ENCODE measurements at regions not wholly inside any gene's neighbourhood (a gene's known extent, or its start where the extent isn't known, plus 50 kb on each side); places are given as distances from the start of the nearest gene placed in this dataset.

- TF ChIP-seq, protein P1, sequence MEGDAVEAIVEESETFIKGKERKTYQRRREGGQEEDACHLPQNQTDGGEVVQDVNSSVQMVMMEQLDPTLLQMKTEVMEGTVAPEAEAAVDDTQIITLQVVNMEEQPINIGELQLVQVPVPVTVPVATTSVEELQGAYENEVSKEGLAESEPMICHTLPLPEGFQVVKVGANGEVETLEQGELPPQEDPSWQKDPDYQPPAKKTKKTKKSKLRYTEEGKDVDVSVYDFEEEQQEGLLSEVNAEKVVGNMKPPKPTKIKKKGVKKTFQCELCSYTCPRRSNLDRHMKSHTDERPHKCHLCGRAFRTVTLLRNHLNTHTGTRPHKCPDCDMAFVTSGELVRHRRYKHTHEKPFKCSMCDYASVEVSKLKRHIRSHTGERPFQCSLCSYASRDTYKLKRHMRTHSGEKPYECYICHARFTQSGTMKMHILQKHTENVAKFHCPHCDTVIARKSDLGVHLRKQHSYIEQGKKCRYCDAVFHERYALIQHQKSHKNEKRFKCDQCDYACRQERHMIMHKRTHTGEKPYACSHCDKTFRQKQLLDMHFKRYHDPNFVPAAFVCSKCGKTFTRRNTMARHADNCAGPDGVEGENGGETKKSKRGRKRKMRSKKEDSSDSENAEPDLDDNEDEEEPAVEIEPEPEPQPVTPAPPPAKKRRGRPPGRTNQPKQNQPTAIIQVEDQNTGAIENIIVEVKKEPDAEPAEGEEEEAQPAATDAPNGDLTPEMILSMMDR (IDR thresholded peaks at IDR 0.05) = no peak
- no peak for TF ChIP-seq POLR2A (IDR thresholded peaks at IDR 0.05)
Observed at GRCh38 chrX:117400005-117400404, 716.6 kb downstream of the KLHL13 start.

Data from right lobe of liver (tissue), 4 donors.